ENCODE measurements at regions not wholly inside any gene's neighbourhood (a gene's known extent, or its start where the extent isn't known, plus 50 kb on each side); places are given as distances from the start of the nearest gene placed in this dataset.
A peak's percentile ranks its signal among the peaks of the same experiment; 100 is the strongest.

DNA sequence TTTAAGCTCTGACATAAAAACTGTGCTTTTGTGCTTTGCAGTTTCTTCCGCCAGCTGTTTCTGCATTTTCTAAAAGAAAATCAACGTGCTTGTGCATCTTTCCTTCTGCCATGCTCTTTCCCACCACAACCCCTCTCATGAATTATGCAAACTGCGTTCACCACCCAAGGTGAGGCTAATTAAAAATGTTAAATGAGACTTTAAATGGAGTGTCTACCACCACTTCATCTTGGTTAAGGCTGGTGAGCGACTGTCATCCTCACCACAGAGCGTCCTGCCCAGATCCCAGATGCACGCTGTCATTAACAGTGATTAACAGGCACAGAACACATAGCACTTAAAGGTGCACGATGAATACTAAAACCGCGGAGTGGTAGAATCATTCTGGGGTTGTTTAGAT lies 250.5 kb upstream of the RAB6C start:
- no peak for DNase-seq (ENCODE audit: low read depth)

DNA sequence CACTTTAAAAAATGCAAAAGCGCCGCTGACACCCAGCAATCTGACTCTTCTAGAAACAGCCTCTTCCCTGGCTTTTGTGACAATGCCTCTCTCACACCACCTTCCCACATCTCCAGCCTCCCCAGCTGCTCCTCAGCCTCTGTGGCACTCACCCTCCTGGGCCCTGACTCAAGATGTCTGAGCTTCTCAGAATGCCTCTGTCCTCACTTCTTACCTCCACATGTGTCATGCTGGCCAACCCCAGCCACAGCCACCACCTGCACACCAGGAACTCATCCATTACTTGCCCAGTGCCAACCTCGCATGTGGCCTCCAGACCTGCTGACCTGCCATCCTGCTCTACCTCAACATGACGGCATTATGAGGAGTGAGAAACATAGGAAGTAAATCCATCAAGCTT lies 249.8 kb upstream of the RAB6C start:
- DNase-seq (ENCODE audit: low read depth): no peak

DNA sequence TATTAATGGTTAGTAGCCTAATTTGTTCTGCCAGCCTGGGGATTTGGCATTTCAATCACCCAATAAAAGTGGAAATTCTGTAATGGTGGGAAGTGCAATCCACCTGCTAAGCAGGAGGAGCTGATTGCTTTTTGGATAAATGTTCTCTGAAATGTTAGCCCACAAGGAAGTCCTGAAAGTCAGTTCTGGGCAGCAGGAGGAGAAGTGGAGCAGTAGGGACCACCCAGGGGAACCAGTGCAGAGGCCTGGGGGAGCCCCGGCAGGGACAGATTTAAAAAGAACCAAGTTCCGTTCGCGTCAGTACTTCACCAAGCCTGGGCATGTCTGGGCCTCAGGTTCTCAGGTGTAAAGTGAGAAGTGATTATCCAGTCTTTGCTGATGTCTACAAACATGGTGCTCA lies 248.5 kb upstream of the RAB6C start:
- no peak for DNase-seq (ENCODE audit: low read depth)

DNA sequence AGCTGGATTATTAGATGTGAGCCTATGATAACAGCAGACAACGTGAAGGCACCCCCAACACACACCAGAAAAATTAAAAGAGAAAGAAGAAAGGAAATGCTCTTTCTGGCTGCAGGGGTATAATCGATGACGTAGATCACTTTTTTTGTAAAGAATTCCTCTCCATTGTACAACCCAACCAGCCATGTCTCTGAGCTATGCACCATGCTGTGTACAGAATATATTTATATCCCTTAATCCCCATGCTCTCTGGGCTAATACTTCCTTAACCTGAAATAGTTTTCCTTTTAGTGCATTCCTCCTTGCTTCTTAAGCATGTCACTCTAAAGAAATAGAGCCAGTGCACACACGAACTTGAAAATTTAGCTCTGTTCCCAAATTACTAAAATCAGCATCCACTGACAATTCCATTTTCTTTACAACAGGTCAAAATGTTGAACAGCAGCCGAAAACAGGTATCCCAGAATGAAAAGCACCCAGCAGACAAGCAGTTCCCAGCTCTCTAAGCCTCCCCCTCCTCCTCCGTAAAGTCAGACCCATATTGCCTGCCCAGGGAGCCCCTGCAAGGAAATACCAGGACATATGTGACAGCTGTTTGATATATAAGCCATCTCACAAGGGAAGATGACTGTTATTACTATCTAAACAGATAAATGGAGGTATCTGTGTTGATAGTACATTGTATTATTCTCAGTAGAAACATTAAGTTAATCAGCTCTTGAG lies 247.4 kb upstream of the RAB6C start:
- DNase-seq (ENCODE audit: low read depth): no peak

DNA sequence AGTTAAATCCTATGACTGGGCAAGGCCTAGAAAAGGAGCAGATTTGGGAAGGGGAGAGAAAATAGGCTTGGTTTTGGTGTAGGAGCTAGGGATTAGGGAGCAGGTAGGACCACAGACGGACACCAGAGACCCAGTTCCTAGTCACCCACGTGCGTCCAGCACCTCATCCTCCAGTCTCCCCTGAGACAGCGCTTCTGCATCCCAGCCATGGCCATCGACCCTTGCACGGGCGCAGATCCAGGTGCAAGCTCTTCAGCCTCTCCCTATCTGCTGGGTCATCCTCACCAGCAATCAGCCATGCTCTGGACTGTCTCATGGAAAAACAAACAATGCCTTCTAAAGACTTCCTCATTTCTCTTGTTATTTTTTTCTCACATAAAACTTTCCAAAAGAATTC lies 246.8 kb upstream of the RAB6C start:
- DNase-seq (ENCODE audit: low read depth): no peak

DNA sequence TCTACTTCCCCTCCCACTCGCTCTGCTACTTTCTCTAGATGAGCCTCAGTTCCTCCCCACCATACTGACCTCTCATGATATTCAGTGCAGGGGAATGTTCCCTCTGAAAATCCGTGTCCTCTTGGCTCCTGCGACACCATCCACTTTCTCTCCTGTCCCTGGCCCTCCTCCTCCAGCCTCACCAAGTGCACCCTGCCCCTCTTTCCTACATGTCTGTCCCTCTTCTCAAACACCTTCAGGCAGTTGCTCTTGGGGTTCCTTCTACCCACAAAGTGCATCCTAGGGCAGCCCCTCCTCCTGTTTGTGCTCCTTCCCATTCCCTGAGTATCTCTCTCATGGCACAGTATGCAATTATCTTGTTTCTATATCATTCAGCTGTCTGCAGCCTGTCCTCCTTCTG lies 246.4 kb upstream of the RAB6C start:
- DNase-seq (ENCODE audit: low read depth): no peak

DNA sequence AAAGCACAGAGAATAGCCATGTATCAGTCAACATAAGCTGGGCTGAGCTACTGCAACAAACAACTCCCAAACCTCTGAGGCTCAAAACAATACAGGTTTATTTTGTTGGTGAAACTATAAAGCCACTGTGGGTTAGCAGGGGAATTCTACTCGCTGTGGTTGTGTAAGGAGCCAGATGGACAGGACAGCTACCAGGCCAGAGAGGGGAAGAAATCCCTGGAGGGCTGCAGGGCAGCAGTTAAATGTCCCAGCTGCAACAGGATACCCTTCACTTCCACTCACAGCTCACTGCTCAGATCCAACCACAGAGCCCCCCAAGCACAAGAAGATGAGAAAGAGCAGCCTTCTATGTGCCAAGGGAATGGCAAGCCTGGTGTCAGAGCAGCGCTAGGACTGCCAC lies 245.9 kb upstream of the RAB6C start:
- no peak for DNase-seq (ENCODE audit: low read depth)

DNA sequence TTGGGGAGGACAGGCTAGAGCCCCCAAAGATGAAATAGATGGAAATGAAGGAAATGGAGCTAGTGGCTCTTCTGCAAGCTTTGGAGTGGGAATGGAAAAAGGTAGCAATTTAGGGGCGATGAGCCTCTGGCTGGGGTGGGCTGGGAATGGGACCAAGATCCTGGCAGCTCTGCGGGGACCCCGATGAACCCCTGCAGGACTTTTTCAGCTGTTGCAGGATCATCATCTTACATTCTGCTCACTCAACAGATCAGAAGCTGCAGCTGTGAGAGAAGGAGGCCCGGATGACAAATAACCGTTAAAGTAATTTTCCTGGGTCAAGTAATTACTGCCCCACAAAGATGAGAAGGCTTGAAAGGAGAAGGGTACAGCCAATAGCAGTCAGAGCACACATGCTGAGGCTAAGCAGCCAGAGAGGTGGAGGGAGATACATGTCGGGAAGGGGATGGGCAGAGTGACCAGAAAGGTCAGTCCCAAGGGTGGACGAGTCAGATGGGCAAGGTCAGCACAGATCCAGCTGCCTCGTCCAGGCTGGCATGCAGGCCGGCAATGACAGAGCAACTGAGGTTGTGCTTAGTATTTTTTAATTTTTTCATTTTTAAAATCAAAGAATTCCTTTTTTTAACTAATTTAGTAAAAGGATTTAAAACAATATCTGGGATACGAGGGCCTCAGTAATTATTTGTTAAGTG lies 245.0 kb upstream of the RAB6C start:
- DNase-seq (ENCODE audit: low read depth): no peak

DNA sequence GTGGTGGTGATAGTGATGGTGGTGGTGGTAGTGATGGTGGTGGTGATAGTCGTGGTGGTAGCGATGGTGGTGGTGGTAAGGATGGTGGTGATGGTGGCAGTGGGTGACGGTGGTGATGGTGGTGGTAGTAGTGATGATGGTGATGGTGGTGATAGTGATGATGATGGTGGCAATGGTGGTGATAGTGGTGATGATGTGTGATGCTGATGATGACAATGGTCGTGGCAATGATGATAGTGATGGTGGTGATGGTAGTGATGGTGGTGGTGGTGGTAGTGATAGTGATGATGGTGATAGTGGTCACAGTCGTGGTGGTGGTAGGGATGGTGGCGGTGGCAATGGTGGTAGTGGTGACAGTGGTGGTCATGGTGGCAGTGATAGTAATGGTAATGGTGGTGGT lies 243.9 kb upstream of the RAB6C start:
- no peak for DNase-seq (ENCODE audit: low read depth)

DNA sequence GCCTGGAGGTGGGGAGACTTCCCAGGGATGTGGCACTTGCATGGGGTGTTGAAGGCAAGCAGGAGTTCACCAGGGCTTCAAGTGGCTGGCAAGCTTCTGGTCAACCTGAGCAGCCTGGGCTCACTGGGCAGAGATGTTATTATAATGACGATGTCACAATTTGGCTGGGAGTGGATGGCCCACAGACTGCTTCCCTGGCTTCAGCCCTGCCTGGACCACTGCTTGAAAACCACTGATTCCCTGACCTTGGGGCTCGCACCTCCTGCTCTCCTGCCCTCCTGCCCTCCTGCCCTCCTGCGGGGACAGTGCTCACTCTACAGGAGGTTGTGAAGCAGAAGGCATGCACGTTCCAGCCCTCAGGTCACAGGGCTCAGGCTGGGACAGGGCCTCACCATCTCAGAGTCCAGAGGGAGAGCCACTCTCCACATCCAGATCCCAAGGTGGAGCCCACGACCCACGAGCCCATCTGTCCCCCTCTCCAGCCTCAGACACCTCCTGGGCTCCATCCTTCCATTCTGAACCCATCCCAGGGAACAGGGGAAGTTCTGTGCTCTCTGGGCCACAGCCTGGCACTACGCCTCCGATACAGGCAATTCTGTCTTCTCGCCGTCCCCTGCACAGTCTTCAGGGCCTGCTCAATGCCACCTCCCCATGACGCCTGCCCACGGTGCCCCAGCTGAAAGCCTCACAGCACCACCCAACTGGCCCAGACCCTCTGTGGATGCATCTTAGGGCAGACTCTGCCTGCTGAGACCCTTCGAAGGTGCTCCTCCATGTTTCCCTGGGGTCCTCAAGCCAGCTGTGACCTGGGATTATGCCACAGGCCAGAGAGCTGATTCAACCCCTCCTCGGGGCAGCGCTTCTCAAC lies 241.6 kb upstream of the RAB6C start:
- DNase-seq (ENCODE audit: low read depth): no peak

DNA sequence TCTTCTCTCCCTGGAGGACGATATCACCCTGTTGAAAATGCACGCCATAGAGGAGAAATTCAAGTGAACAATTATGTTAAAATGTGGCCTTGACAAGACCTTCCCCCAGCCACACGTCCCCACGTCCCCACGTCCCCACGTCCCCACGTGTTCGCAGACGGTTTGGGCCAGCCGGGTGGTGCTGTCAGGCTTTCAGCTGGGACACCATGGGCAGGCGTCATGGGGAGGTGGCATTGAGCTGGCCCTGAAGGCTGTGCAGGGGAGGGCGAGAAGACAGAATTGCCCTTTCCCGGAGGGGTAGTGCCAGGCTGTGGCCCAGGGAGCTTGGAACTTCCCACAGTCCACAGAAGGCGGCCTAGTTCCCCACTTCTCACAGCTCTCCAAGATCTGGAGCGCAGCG lies 240.7 kb upstream of the RAB6C start:
- no peak for DNase-seq (ENCODE audit: low read depth)

DNA sequence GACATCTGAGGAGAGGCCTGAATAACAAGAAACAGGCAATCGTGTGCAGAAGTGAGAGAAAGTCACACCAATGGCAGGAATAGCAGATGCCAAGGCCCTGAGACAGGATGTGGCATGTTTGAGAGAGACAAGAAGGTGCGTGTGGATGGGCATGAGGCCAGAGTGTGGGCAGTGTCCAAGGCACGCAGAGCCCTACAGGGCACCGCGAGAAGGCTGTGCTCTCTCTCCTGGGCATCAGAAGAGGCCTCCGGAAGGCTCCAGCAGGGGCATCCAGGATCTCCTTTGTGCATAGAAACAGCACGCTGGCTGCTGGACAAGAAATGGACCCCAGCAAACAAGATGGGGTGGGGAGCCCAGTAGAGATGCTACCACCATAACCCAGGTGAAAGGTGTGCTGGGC lies 239.0 kb upstream of the RAB6C start:
- DNase-seq (ENCODE audit: low read depth): no peak

DNA sequence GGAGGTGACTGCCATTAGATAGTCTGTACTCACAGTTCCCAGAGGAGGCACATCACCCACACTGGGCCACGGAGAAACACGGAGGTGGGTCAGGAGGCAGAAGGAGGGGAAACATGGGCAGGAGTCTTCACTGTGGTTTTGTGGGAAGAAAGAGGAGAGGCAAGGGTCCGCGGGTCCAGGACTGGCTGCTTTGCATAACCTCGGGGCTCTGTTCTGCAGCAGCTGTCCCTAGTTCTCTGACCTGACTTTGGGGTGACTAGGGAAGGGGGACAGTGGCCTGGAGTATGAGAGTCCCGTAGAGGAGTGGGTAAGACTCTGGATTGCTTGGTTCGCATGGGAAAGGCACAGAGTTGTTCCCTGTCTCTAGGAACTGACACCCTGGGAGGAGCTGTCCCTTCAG lies 238.3 kb upstream of the RAB6C start:
- no peak for DNase-seq (ENCODE audit: low read depth)

DNA sequence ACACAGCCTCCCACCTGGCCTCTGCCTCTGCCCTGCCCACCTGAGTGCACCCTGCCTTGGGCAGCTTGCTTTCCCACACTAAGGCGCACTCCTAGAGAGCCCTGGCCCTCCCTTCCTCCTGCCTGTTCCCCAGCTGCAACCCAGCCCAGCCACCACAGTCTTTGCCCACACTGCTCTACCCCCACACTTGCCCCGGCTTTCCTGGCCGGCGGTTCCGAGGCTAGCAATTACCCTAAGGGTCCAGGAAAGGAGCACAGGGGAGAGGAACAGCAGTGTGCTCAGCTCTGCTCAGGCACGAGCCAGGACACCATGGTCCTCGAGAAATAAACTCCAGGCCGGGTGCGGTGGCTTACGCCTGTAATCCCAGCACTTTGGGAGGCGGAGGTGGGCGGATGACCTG lies 237.8 kb upstream of the RAB6C start:
- DNase-seq (ENCODE audit: low read depth): no peak

DNA sequence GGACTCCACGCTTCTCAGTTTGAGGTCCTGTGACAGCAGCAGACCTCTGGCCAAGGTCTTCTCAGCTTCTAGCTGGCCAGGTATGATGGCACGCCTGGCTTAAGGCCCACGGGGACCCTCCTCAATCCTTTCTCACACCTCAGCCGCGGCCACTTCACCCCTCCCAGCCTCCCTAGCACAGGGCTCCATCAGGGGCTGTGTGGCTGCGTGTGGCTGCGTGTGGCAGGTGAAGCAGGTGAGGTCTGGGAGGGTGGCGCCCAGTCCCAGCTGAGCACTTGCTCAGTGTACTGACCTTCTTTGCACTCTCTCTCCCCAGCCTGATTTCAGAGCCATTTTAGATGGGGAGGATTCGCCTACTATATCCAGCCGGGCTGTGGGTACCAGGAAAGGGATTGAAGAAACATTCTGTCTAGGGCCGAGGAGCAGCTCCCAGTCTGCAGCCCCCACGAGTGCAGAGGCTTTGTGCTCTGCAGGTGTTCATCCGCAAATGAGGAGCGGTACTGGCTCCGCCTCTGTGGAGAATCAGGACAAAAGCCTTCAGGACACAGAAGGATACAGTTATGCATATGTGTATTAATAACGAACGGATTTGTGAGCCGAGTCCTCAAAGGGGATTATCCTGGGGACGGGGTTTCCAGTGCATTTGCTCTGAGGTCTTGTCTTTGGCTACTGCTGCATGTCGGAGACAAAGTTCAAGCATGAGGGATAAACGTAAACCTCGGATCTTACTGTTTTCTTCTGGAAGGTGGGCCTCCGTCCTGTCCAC lies 236.9 kb upstream of the RAB6C start:
- DNase-seq (ENCODE audit: low read depth): no peak

DNA sequence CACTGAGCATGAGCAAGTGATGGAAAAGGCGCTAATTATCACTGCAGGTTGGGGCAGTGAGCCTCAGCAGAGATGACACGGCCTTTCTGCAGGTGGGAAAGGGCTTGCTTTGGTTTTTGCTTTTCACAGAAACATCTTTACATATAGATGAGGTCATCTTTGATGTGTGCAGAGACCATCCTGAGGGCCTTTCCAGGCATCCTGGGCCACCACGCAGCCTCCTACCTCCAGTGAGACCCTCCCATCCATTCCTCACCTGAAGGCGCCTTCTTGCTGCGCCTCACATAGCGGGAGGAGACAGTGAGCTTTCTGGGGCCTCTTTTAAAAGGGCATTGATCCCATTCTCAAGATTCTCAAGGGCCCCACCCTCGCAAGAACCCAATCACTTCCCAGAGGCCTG lies 235.3 kb upstream of the RAB6C start:
- DNase-seq (ENCODE audit: low read depth): no peak

DNA sequence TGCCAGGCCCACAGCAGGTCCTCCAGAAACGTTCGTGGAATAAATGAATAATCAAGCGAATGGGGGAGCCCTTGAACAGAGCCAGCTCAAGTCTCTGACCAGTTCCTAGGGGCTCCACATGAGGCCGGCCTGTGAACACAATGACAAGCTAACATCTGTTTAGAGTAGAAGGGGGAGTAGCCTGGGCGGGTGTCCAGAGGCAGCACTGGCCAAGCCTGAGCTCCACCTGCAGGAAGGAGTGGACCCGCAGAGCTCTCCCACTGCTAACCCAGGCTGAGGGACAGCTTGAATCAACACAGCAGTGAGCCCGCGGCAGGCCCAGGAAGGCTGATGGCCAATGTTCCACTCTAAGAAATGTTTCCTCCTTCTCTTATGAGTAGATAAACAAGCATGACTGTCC lies 234.8 kb upstream of the RAB6C start:
- no peak for DNase-seq (ENCODE audit: low read depth)

DNA sequence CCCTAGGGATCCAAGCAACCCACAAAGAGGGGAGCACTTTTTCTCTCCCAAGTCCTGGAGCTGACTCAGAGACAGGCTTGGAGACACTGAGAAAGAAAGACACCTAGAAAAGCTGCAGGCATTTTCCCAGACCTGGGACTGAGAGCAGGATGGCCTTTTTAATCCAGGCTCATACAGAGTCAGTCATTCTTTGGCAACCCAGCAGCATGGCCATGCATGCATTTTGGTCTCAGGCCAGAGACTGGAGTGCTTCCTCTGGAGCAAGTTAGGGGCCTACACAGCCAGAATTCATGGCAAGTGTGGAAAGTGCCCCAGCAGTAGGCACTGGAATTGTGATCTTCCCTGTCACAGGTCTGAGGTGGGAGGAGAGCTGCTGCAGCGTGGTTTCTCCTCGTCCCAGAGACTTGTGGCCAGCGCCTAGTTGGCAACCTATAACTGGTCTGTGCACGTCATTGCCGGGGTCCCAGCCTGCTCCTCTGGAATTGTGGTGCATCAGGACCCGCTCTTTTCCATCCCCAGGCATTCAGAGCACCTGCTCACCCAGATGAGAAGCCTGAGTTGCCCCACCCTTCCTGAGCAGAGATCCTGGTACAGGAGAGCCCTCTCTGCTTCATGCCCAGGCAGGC lies 231.9 kb upstream of the RAB6C start:
- DNase-seq (ENCODE audit: low read depth): no peak

DNA sequence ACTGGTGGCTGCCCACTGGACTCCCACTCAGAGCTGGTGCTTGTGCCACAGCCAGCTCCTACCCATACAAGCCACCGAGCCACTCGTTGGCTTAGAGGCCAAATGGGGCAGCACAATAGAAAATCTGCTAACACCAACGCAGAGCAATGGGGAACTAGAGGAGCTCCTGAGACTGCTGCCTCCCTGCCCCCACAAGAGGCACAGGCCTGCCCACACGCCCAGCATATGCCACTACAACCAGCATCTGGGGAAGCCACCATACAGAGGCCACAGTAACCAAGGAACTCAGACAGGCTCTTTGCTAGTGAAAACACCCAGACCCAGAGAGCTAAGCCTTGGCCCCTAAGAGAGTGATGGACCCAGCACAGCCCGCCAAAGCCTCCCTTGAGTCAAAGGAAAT lies 231.2 kb upstream of the RAB6C start:
- no peak for DNase-seq (ENCODE audit: low read depth)

DNA sequence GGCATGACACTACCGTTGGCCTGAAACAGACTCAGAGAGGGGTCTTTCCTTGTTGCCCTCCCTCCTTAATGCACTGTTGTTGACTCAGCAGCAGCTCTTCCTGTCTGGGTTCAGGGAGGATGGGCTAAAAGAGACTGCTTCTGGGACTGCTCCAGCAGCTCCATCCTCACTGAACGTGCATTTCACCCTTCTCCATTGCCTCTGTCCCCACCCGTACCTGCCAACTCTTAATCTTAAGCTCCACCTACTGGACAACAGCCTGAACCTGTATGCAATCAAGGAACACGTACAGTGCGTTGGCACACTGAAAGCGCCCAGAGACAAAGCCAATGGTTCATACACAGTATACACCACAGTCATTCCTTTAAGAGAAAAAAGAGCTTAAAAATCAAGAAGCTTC lies 230.8 kb upstream of the RAB6C start:
- peak; percentile 20 for DNase-seq (ENCODE audit: low read depth)

DNA sequence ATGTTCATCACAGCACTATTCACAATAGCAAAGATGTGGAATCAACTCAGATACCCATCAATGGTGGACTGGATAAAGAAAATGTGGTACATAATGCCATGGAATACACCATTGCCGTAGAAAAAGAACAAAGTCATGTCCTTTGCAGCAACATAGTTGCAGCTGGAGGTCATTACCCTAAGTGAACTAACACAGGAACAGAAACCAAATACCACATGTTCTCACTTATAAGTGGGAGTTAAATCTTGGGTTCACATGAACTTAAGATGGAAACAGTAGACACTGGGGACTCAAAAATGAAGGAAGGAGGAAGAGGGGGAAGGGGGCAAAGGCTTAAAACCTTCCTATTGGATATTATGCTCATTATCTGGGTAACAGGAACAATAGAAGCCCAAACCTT lies 228.1 kb upstream of the RAB6C start:
- no peak for DNase-seq (ENCODE audit: low read depth)

Measured in HT1080 (cell line).